Sigmoid colon (tissue), 6 donors: ENCODE measurements at regions not wholly inside any gene's neighbourhood (a gene's known extent, or its start where the extent isn't known, plus 50 kb on each side); places are given as distances from the start of the nearest gene placed in this dataset.

Experiments
- DNase-seq: peaks from one replicate; pipeline ENCODE4 v3.0.0-alpha.2; 2019
- H3K27ac ChIP-seq, 4 donors: fragments of 200-600 bp; sonication (generic); one replicate each; pipeline ENCODE4 v1.5.1; 2016 to 2019; ENCODE audit warnings: mild to moderate bottlenecking in 1 of 4
- H3K27me3 ChIP-seq, 3 donors: fragments of 200-600 bp; sonication (generic); one replicate each; pipeline ENCODE4 v1.5.1; 2019; ENCODE audit warnings: mild to moderate bottlenecking in 1 of 3
- H3K36me3 ChIP-seq, 4 donors: fragments of 200-600 bp; sonication (generic); one replicate each; pipeline ENCODE4 v1.5.1; 2016 to 2019
- H3K4me1 ChIP-seq, 4 donors: fragments of 200-600 bp; sonication (generic); one replicate each; pipeline ENCODE4 v1.5.1; 2017 to 2019
- H3K4me3 ChIP-seq, 4 donors: fragments of 200-600 bp; sonication (generic); one replicate each; pipeline ENCODE4 v1.5.1; 2017 to 2019; ENCODE audit warnings: mild to moderate bottlenecking in 2 of 4, moderate library complexity in 1 of 4
- H3K9me3 ChIP-seq, 4 donors: fragments of 200-600 bp in 3 of 4; sonication (generic) in 3 of 4; one replicate each; pipeline versions ENCODE4 v1.5.1 to v1.6.1; 2013 to 2019
- CTCF ChIP-seq, 4 experiments: fragments of 450-650 bp in 3 of 4; fragments of 200-600 bp in 1 of 4; IDR thresholded peaks; one replicate each; pipeline ENCODE4 v1.5.1; 2016 to 2019; ENCODE audit warnings: antibody characterized with exemption in 4 of 4, mild to moderate bottlenecking in 3 of 4, moderate library complexity in 2 of 4
- EP300 ChIP-seq, 4 donors: sonication (generic); formaldehyde crosslinking; IDR thresholded peaks; one replicate each; pipeline ENCODE4 v1.6.1; 2017; ENCODE audit warnings: antibody characterized with exemption in 4 of 4
- POLR2A ChIP-seq, 2 donors: fragments of 450-650 bp; IDR thresholded peaks; one replicate each; pipeline ENCODE4 v1.6.1; 2016; ENCODE audit warnings: antibody characterized with exemption in 2 of 2, mild to moderate bottlenecking in 2 of 2, moderate library complexity in 2 of 2
- POLR2AphosphoS5 ChIP-seq, 4 donors: sonication (generic); formaldehyde crosslinking; IDR thresholded peaks; one replicate each; pipeline ENCODE4 v1.6.1; 2017; ENCODE audit warnings: antibody characterized with exemption in 4 of 4
- WGBS, 2 donors: extraction: QIAGEN DNeasy Blood & Tissue Kit; methylation state at CpG; one replicate each; pipeline ENCODE4 v1.1.7; 2013; 5-methylcytosine and 5-hydroxymethylcytosine counted together
- intact Hi-C: fragments of 100-400 bp; cut with DNase I; formaldehyde crosslinking; loops from one replicate; pipeline ENCODE4 v1.15.1; 2023
- donor health status: healthy with polysubstance abuse.
- donor health status: healthy.

GRCh38 chr13:78972561-78972960 is 313.6 kb upstream of the OBI1 start:
- Histone ChIP-seq H3K36me3 (no peaks in the 10 kb centered on the region), H3K4me3 (no peak overlapping the region), H3K27ac (no peak overlapping the region), H3K9me3 (no peaks in the 10 kb centered on the region), H3K4me1 (no peaks in the 10 kb centered on the region), H3K27me3 (no peaks in the 10 kb centered on the region)
- intact Hi-C loops = no loop called here
- TF ChIP-seq POLR2AphosphoS5 (IDR thresholded peaks at IDR 0.05) = no peak
- TF ChIP-seq CTCF (IDR thresholded peaks at IDR 0.05) = no peak
- no peak for TF ChIP-seq POLR2A (IDR thresholded peaks at IDR 0.05)
- DNase-seq = no peak
- 77 to 89% methylated on average over 3 of the region's 3 CpGs for WGBS, 2 donors

- intact Hi-C loops = no loop called here
- TF ChIP-seq POLR2AphosphoS5 (IDR thresholded peaks at IDR 0.05) (no peak), POLR2A (IDR thresholded peaks at IDR 0.05) (no peak), EP300 (IDR thresholded peaks at IDR 0.05) (no peak)
- H3K36me3 ChIP-seq = no peaks in the 10 kb centered on the region
- no peaks in the 10 kb centered on the region for H3K9me3 ChIP-seq
- DNase-seq = no peak
- H3K4me3 ChIP-seq = no peak overlapping the region
- H3K27me3 ChIP-seq = no peaks in the 10 kb centered on the region
- H3K4me1 ChIP-seq = no peaks in the 10 kb centered on the region
- 79 to 80% methylated on average over 4 of the region's 4 CpGs for WGBS, 2 donors
- H3K27ac ChIP-seq = no peak overlapping the region
Observed at GRCh38 chr13:78971355-78972025, 312.5 kb upstream of the OBI1 start.

GRCh38 chr13:78960881-78961280 is 301.9 kb upstream of the OBI1 start:
- H3K9me3 ChIP-seq = no peaks in the 10 kb centered on the region
- no peaks in the 10 kb centered on the region for H3K36me3 ChIP-seq
- intact Hi-C loops = no loop called here
- 83 to 86% methylated on average over 8 of the region's 8 CpGs for WGBS, 2 donors
- no peaks in the 10 kb centered on the region for H3K4me1 ChIP-seq
- DNase-seq = no peak
- H3K27ac ChIP-seq = no peak overlapping the region
- peaks cover 0 to 3% (median 0%) of the 10 kb centered on the region in 3 donors for H3K27me3 ChIP-seq
- H3K4me3 ChIP-seq = no peak overlapping the region
- TF ChIP-seq CTCF (IDR thresholded peaks at IDR 0.05) (no peak), POLR2AphosphoS5 (IDR thresholded peaks at IDR 0.05) (no peak), EP300 (IDR thresholded peaks at IDR 0.05) (no peak), POLR2A (IDR thresholded peaks at IDR 0.05) (no peak)

- Histone ChIP-seq H3K9me3 (no peaks in the 10 kb centered on the region), H3K27me3 (peaks cover 0 to 3% (median 0%) of the 10 kb centered on the region in 3 donors), H3K4me1 (no peaks in the 10 kb centered on the region), H3K4me3 (no peak overlapping the region), H3K36me3 (no peaks in the 10 kb centered on the region), H3K27ac (no peak overlapping the region)
- DNase-seq = no peak
- intact Hi-C loops = no loop called here
- 46 to 56% methylated on average over 5 of the region's 5 CpGs for WGBS, 2 donors
- TF ChIP-seq POLR2A (IDR thresholded peaks at IDR 0.05) (no peak), POLR2AphosphoS5 (IDR thresholded peaks at IDR 0.05) (no peak), EP300 (IDR thresholded peaks at IDR 0.05) (no peak), CTCF (IDR thresholded peaks at IDR 0.05) (no peak)
Observed at GRCh38 chr13:78958006-78958405, 299.1 kb upstream of the OBI1 start.

GRCh38 chr13:78940455-78941130 is 281.6 kb upstream of the OBI1 start:
- H3K4me1 ChIP-seq = no peaks in the 10 kb centered on the region
- H3K27ac ChIP-seq = no peak overlapping the region
- no peak for TF ChIP-seq EP300 (IDR thresholded peaks at IDR 0.05)
- TF ChIP-seq POLR2A (IDR thresholded peaks at IDR 0.05) = no peak
- no peak for TF ChIP-seq POLR2AphosphoS5 (IDR thresholded peaks at IDR 0.05)
- TF ChIP-seq CTCF (IDR thresholded peaks at IDR 0.05) = no peak
- no peaks in the 10 kb centered on the region for H3K9me3 ChIP-seq
- no peak overlapping the region for H3K4me3 ChIP-seq
- no peak for DNase-seq
- 43 to 44% methylated on average over 3 of the region's 3 CpGs for WGBS, 2 donors
- H3K27me3 ChIP-seq = no peaks in the 10 kb centered on the region
- intact Hi-C loops = no loop called here
- H3K36me3 ChIP-seq = no peaks in the 10 kb centered on the region
